ENCODE measurements at regions not wholly inside any gene's neighbourhood (a gene's known extent, or its start where the extent isn't known, plus 50 kb on each side); places are given as distances from the start of the nearest gene placed in this dataset.

- Histone ChIP-seq H3K36me3 (ENCODE audit: control insufficient read depth in 2 of 2, insufficient read depth in 1 of 2, low read length in 2 of 2) (peaks cover 0 to 1% of the 10 kb centered on the region in 2 experiments; a peak in 1 of 3 replicates), H3K27ac (ENCODE audit: extremely low read depth, low read depth, low read length) (no peak overlapping the region), H3K4me3 (ENCODE audit: low read depth, low read length) (no peak overlapping the region), H3K9me3 (ENCODE audit: control insufficient read depth, insufficient read depth, low read depth, low read length) (no peaks in the 10 kb centered on the region), H3K4me1 (ENCODE audit: control insufficient read depth, insufficient read depth, low read length) (no peaks in the 10 kb centered on the region)
- ChIA-PET CTCF (no interaction called here), POLR2A (no interaction called here)
- TF ChIP-seq ZNF596 (tag by site-specific recombination; IDR thresholded peaks at IDR 0.05): no peak
- TF ChIP-seq ZNF398 (tag by site-specific recombination; IDR thresholded peaks at IDR 0.05): no peak
- TF ChIP-seq KLF16 (tag by site-specific recombination; IDR thresholded peaks at IDR 0.05): no peak
These were observed 97.8 kb upstream of the TMEM168 start for GRCh38 chr7:112887976-112888375.

GRCh38 chr7:112887337-112887736, 97.1 kb upstream of the TMEM168 start:
- H3K4me1 ChIP-seq (ENCODE audit: control insufficient read depth, insufficient read depth, low read length): no peaks in the 10 kb centered on the region
- no peak overlapping the region for H3K27ac ChIP-seq (ENCODE audit: extremely low read depth, low read depth, low read length)
- TF ChIP-seq ZNF148 (tag by site-specific recombination; IDR thresholded peaks at IDR 0.05; ENCODE audit: borderline replicate concordance) (no peak), IKZF3 (tag by site-specific recombination; IDR thresholded peaks at IDR 0.05) (no peak), ZNF645 (tag by site-specific recombination; IDR thresholded peaks at IDR 0.05) (no peak), KLF1 (tag by site-specific recombination; IDR thresholded peaks at IDR 0.05) (no peak), ZNF544 (tag by site-specific recombination; IDR thresholded peaks at IDR 0.05) (no peak), ZNF585B (tag by site-specific recombination; IDR thresholded peaks at IDR 0.05) (no peak), ZNF692 (tag by site-specific recombination; IDR thresholded peaks at IDR 0.05) (no peak), HOXA7 (CRISPR knock-in tag; IDR thresholded peaks at IDR 0.05; ENCODE audit: borderline replicate concordance) (no peak), ZNF239 (tag by site-specific recombination; IDR thresholded peaks at IDR 0.05) (no peak), ZNF610 (tag by site-specific recombination; IDR thresholded peaks at IDR 0.05; ENCODE audit: borderline replicate concordance) (no peak), ZNF280C (tag by site-specific recombination; IDR thresholded peaks at IDR 0.05) (no peak), GLIS2 (tag by site-specific recombination; IDR thresholded peaks at IDR 0.05) (no peak)
- ChIA-PET CTCF (no interaction called here), POLR2A (no interaction called here)
- H3K9me3 ChIP-seq (ENCODE audit: control insufficient read depth, insufficient read depth, low read depth, low read length): no peaks in the 10 kb centered on the region
- no peaks in the 10 kb centered on the region for H3K36me3 ChIP-seq (ENCODE audit: control insufficient read depth in 2 of 2, insufficient read depth in 1 of 2, low read length in 2 of 2)
- no peak overlapping the region for H3K4me3 ChIP-seq (ENCODE audit: low read depth, low read length)
